Muscle of back (tissue), 3 donors: ENCODE measurements at regions not wholly inside any gene's neighbourhood (a gene's known extent, or its start where the extent isn't known, plus 50 kb on each side); places are given as distances from the start of the nearest gene placed in this dataset.

ENCODE experiments used
- DNase-seq, 3 donors: peaks; one replicate each; pipeline versions ENCODE4 v3.0.0 to v3.0.0-alpha.2; 2013

GRCh38 chr15:93278006-93278405, 189.0 kb upstream of the RGMA start:
- DNase-seq, result no peak

GRCh38 chr15:93274257-93274656, 185.2 kb upstream of the RGMA start:
- no peak for DNase-seq

- DNase-seq, result no peak
Measured at GRCh38 chr15:93271871-93272270, 182.9 kb upstream of the RGMA start.

- DNase-seq, result no peak
Measured at GRCh38 chr15:93270937-93271467, 182.0 kb upstream of the RGMA start.

GRCh38 chr15:93268066-93268465, 179.1 kb upstream of the RGMA start:
- no peak for DNase-seq

GRCh38 chr15:93266291-93266690, 177.3 kb upstream of the RGMA start:
- DNase-seq, result no peak

- peak in 2 of 3 donors; percentile 47 to 73 for DNase-seq
Measured at GRCh38 chr15:93265111-93265556, 176.1 kb upstream of the RGMA start.

GRCh38 chr15:93261845-93262244, 172.8 kb upstream of the RGMA start:
- no peak for DNase-seq

- no peak for DNase-seq
Measured at GRCh38 chr15:93257920-93258319, 168.9 kb upstream of the RGMA start.

- peak in 1 of 3 donors; percentile 68 for DNase-seq
Measured at GRCh38 chr15:93253681-93254080, 164.7 kb upstream of the RGMA start.

- no peak for DNase-seq
Measured at GRCh38 chr15:93252780-93253179, 163.8 kb upstream of the RGMA start.

- peak in 2 of 3 donors; percentile 49 to 74 for DNase-seq
Measured at GRCh38 chr15:93250950-93251349, 161.9 kb upstream of the RGMA start.

- DNase-seq, result no peak
Measured at GRCh38 chr15:93250209-93250608, 161.2 kb upstream of the RGMA start.

- peak in 1 of 3 donors; percentile 58 for DNase-seq
Measured at GRCh38 chr15:93249623-93250022, 160.6 kb upstream of the RGMA start.

GRCh38 chr15:93247466-93248121, 158.6 kb upstream of the RGMA start:
- no peak for DNase-seq

GRCh38 chr15:93246266-93247242, 157.5 kb upstream of the RGMA start:
- DNase-seq, result no peak

GRCh38 chr15:93245661-93246042, 156.6 kb upstream of the RGMA start:
- peak in 2 of 3 donors; percentile 32 to 72 for DNase-seq

GRCh38 chr15:93244696-93245660, 156.0 kb upstream of the RGMA start:
- DNase-seq, result no peak

- no peak for DNase-seq
Measured at GRCh38 chr15:93243573-93243972, 154.6 kb upstream of the RGMA start.

GRCh38 chr15:93241696-93242585, 152.9 kb upstream of the RGMA start:
- DNase-seq, result no peak
